Trophoblast cell (in vitro differentiated cells and primary cell): ENCODE measurements at regions not wholly inside any gene's neighbourhood (a gene's known extent, or its start where the extent isn't known, plus 50 kb on each side); places are given as distances from the start of the nearest gene placed in this dataset.
A peak's percentile ranks its signal among the peaks of the same experiment; 100 is the strongest.

Source experiments
- DNase-seq, 2 donors: peaks; one replicate each; pipeline ENCODE4 v3.0.0-alpha.2; 2016
- H2AFZ ChIP-seq: 2 replicates; pipeline ENCODE4 v1.6.1; 2013; ENCODE audit warnings: low read length, moderate library complexity, mild to moderate bottlenecking; ENCODE audit not compliant: insufficient read depth, poor library complexity
- H2AK5ac ChIP-seq: 2 replicates; pipeline ENCODE4 v1.6.1; 2013; ENCODE audit warnings: mild to moderate bottlenecking, low read length
- H2BK120ac ChIP-seq: 2 replicates; pipeline ENCODE4 v1.6.1; 2013; ENCODE audit warnings: low read length, mild to moderate bottlenecking, moderate library complexity; ENCODE audit not compliant: insufficient read depth, poor library complexity
- H2BK12ac ChIP-seq: 2 replicates; pipeline ENCODE4 v1.6.1; 2013; ENCODE audit warnings: mild to moderate bottlenecking, low read length, moderate library complexity
- H2BK5ac ChIP-seq: 2 replicates; pipeline ENCODE4 v1.6.1; 2013; ENCODE audit warnings: low read length, low read depth, moderate library complexity, mild to moderate bottlenecking; ENCODE audit not compliant: poor library complexity
- H3K14ac ChIP-seq: 2 replicates; pipeline ENCODE4 v1.6.1; 2013; ENCODE audit warnings: mild to moderate bottlenecking, low read length
- H3K18ac ChIP-seq: 2 replicates; pipeline ENCODE4 v1.6.1; 2013; ENCODE audit warnings: mild to moderate bottlenecking, low read length
- H3K23ac ChIP-seq: 2 replicates; pipeline ENCODE4 v1.6.1; 2013; ENCODE audit warnings: low read length
- H3K27ac ChIP-seq: 2 replicates; pipeline ENCODE4 v1.5.1; 2013; ENCODE audit warnings: low read depth, mild to moderate bottlenecking, inconsistent platforms, low read length, moderate library complexity
- H3K27me3 ChIP-seq: 2 replicates; pipeline ENCODE4 v1.6.1; 2013; ENCODE audit warnings: inconsistent platforms, mild to moderate bottlenecking, low read length, moderate library complexity; ENCODE audit not compliant: insufficient read depth
- H3K36me3 ChIP-seq, 2 experiments: 1 replicate in 1 of 2; 2 replicates in 1 of 2; pipeline ENCODE4 v1.6.1; 2013; ENCODE audit warnings: low read length in 2 of 2, mild to moderate bottlenecking in 2 of 2, moderate library complexity in 1 of 2; ENCODE audit not compliant: insufficient read depth in 2 of 2, control insufficient read depth in 1 of 2
- H3K4ac ChIP-seq: 2 replicates; pipeline ENCODE4 v1.6.1; 2013; ENCODE audit warnings: low read depth, mild to moderate bottlenecking, low read length, moderate library complexity
- H3K4me1 ChIP-seq, 2 experiments: 1 replicate in 1 of 2; 2 replicates in 1 of 2; pipeline ENCODE4 v1.6.1; 2013; ENCODE audit warnings: low read length in 2 of 2, mild to moderate bottlenecking in 2 of 2, moderate library complexity in 1 of 2; ENCODE audit not compliant: insufficient read depth in 2 of 2, control insufficient read depth in 1 of 2
- H3K4me2 ChIP-seq: 2 replicates; pipeline ENCODE4 v1.6.1; 2013; ENCODE audit warnings: inconsistent platforms, mild to moderate bottlenecking, low read length, moderate library complexity
- H3K4me3 ChIP-seq: 2 replicates; pipeline ENCODE4 v1.5.1; 2013; ENCODE audit warnings: mild to moderate bottlenecking, low read depth, low read length, inconsistent platforms
- H3K79me1 ChIP-seq: one replicate; pipeline ENCODE4 v1.6.1; 2013; ENCODE audit warnings: low read length
- H3K79me2 ChIP-seq: 2 replicates; pipeline ENCODE4 v1.6.1; 2013; ENCODE audit warnings: low read length, mild to moderate bottlenecking; ENCODE audit not compliant: control insufficient read depth, insufficient read depth, poor library complexity
- H3K9ac ChIP-seq: 2 replicates; pipeline ENCODE4 v1.6.1; 2013; ENCODE audit warnings: mild to moderate bottlenecking, low read length
- H3K9me3 ChIP-seq: 2 replicates; pipeline ENCODE4 v1.6.1; 2013; ENCODE audit warnings: low read depth, mild to moderate bottlenecking, control low read depth, inconsistent platforms, low read length; ENCODE audit not compliant: insufficient read depth
- H4K12ac ChIP-seq: 2 replicates; pipeline ENCODE4 v1.6.1; 2013; ENCODE audit warnings: low read depth, mild to moderate bottlenecking, low read length, moderate library complexity
- H4K8ac ChIP-seq: 2 replicates; pipeline ENCODE4 v1.6.1; 2013; ENCODE audit warnings: low read depth, mild to moderate bottlenecking, low read length, moderate library complexity
- H4K91ac ChIP-seq: one replicate; pipeline ENCODE4 v1.6.1; 2013; ENCODE audit warnings: low read depth, mild to moderate bottlenecking, low read length, moderate library complexity
- WGBS: extraction: QIAGEN DNeasy Blood & Tissue Kit; methylation state at CpG from one replicate; pipeline ENCODE4 v1.1.7; 2013; ENCODE audit warnings: missing lambda C conversion rate; ENCODE audit not compliant: insufficient read length, insufficient coverage; ENCODE audit errors: extremely low coverage; 5-methylcytosine and 5-hydroxymethylcytosine counted together

GRCh38 chr11:97610000-97610399 lies 1220.2 kb downstream of the JRKL start:
- H3K79me2 ChIP-seq: no peaks in the 10 kb centered on the region
- no peak overlapping the region for H3K14ac ChIP-seq
- peaks cover 7% of the 10 kb centered on the region for H3K9me3 ChIP-seq
- no peak overlapping the region for H3K27ac ChIP-seq
- no peaks in the 10 kb centered on the region for H3K27me3 ChIP-seq
- H2BK5ac ChIP-seq: no peak overlapping the region
- no peak overlapping the region for H4K91ac ChIP-seq
- no peaks in the 10 kb centered on the region for H3K4me1 ChIP-seq
- no peak overlapping the region for H3K4me2 ChIP-seq
- no peaks in the 10 kb centered on the region for H3K79me1 ChIP-seq
- H3K23ac ChIP-seq: no peak overlapping the region
- no peak overlapping the region for H3K9ac ChIP-seq
- H3K18ac ChIP-seq: no peak overlapping the region
- WGBS: no CpG with 5 or more reads among the region's 4 CpGs
- DNase-seq: peak in 1 of 2 donors; percentile 3
- no peak overlapping the region for H2AK5ac ChIP-seq
- H3K4ac ChIP-seq: no peak overlapping the region
- no peak overlapping the region for H2AFZ ChIP-seq
- no peak overlapping the region for H4K8ac ChIP-seq
- no peak overlapping the region for H2BK120ac ChIP-seq
- no peak overlapping the region for H3K4me3 ChIP-seq
- H2BK12ac ChIP-seq: no peak overlapping the region
- H3K36me3 ChIP-seq: no peaks in the 10 kb centered on the region
- no peak overlapping the region for H4K12ac ChIP-seq

GRCh38 chr11:97610854-97611253 lies 1221.0 kb downstream of the JRKL start:
- Histone ChIP-seq H3K79me2 (no peaks in the 10 kb centered on the region), H2AFZ (no peak overlapping the region), H3K4ac (no peak overlapping the region), H4K8ac (no peak overlapping the region), H3K27me3 (no peaks in the 10 kb centered on the region), H3K9ac (no peak overlapping the region), H4K91ac (no peak overlapping the region), H3K36me3 (no peaks in the 10 kb centered on the region), H2AK5ac (no peak overlapping the region), H2BK12ac (no peak overlapping the region), H3K79me1 (no peaks in the 10 kb centered on the region), H3K9me3 (peaks cover 7% of the 10 kb centered on the region), H3K4me2 (no peak overlapping the region), H4K12ac (no peak overlapping the region), H3K23ac (no peak overlapping the region), H3K27ac (no peak overlapping the region), H3K4me3 (no peak overlapping the region), H3K4me1 (no peaks in the 10 kb centered on the region), H2BK120ac (no peak overlapping the region), H3K14ac (no peak overlapping the region), H3K18ac (no peak overlapping the region), H2BK5ac (no peak overlapping the region)
- DNase-seq: no peak
- WGBS: no CpG with 5 or more reads among the region's 5 CpGs

- H2AFZ ChIP-seq: no peak overlapping the region
- no peak overlapping the region for H4K12ac ChIP-seq
- H4K91ac ChIP-seq: no peak overlapping the region
- no CpG with 5 or more reads among the region's 10 CpGs for WGBS
- no peak overlapping the region for H3K23ac ChIP-seq
- H2AK5ac ChIP-seq: no peak overlapping the region
- no peak overlapping the region for H3K18ac ChIP-seq
- DNase-seq: no peak
- H3K9me3 ChIP-seq: peaks cover 7% of the 10 kb centered on the region
- no peaks in the 10 kb centered on the region for H3K36me3 ChIP-seq
- H3K4me3 ChIP-seq: no peak overlapping the region
- no peak overlapping the region for H2BK12ac ChIP-seq
- no peak overlapping the region for H3K4me2 ChIP-seq
- no peaks in the 10 kb centered on the region for H3K79me2 ChIP-seq
- no peak overlapping the region for H3K9ac ChIP-seq
- no peak overlapping the region for H3K4ac ChIP-seq
- no peak overlapping the region for H3K14ac ChIP-seq
- no peaks in the 10 kb centered on the region for H3K4me1 ChIP-seq
- H3K27ac ChIP-seq: no peak overlapping the region
- H4K8ac ChIP-seq: no peak overlapping the region
- no peak overlapping the region for H2BK120ac ChIP-seq
- H3K79me1 ChIP-seq: no peaks in the 10 kb centered on the region
- no peak overlapping the region for H2BK5ac ChIP-seq
- no peaks in the 10 kb centered on the region for H3K27me3 ChIP-seq
These were observed 1221.5 kb downstream of the JRKL start for GRCh38 chr11:97611345-97611744.

GRCh38 chr11:97614606-97615005 lies 1224.8 kb downstream of the JRKL start:
- no peak overlapping the region for H3K27ac ChIP-seq
- H3K4me1 ChIP-seq: no peaks in the 10 kb centered on the region
- H3K79me2 ChIP-seq: no peaks in the 10 kb centered on the region
- H3K23ac ChIP-seq: no peak overlapping the region
- H4K91ac ChIP-seq: no peak overlapping the region
- no peak overlapping the region for H3K4me3 ChIP-seq
- H2BK5ac ChIP-seq: no peak overlapping the region
- H3K36me3 ChIP-seq: no peaks in the 10 kb centered on the region
- H3K9ac ChIP-seq: no peak overlapping the region
- H3K18ac ChIP-seq: no peak overlapping the region
- H2BK12ac ChIP-seq: no peak overlapping the region
- no peak for DNase-seq
- no peak overlapping the region for H2BK120ac ChIP-seq
- no peak overlapping the region for H3K4ac ChIP-seq
- no peaks in the 10 kb centered on the region for H3K27me3 ChIP-seq
- no CpG with 5 or more reads among the region's 3 CpGs for WGBS
- no peaks in the 10 kb centered on the region for H3K79me1 ChIP-seq
- peaks cover 5% of the 10 kb centered on the region for H3K9me3 ChIP-seq
- H2AFZ ChIP-seq: no peak overlapping the region
- no peak overlapping the region for H3K14ac ChIP-seq
- no peak overlapping the region for H4K12ac ChIP-seq
- H3K4me2 ChIP-seq: no peak overlapping the region
- H2AK5ac ChIP-seq: no peak overlapping the region
- H4K8ac ChIP-seq: no peak overlapping the region
